Omental fat pad (tissue), 3 donors: ENCODE measurements at regions not wholly inside any gene's neighbourhood (a gene's known extent, or its start where the extent isn't known, plus 50 kb on each side); places are given as distances from the start of the nearest gene placed in this dataset.

Experiments
- ATAC-seq: fragments of 150-250 bp; one replicate; pipeline ENCODE4 v1.9.1; 2016; ENCODE audit warnings: mild to moderate bottlenecking, moderate library complexity; ENCODE audit not compliant: low FRiP score
- DNase-seq: peaks from one replicate; pipeline ENCODE4 v3.0.0-alpha.2; 2019; ENCODE audit warnings: low spot score
- CTCF ChIP-seq, 3 donors: fragments of 450-650 bp; IDR thresholded peaks; one replicate each; pipeline ENCODE4 v1.5.1; 2016 to 2017; ENCODE audit warnings: antibody characterized with exemption in 3 of 3, mild to moderate bottlenecking in 3 of 3, moderate library complexity in 2 of 3

GRCh38 chrX:69357317-69357716 is 146.8 kb upstream of the NALF2 start:
- DNase-seq (no peak), ATAC-seq (no peak)
- TF ChIP-seq CTCF (IDR thresholded peaks at IDR 0.05), result no peak

- ATAC-seq, result no peak
- DNase-seq, result no peak
- TF ChIP-seq CTCF (IDR thresholded peaks at IDR 0.05), result no peak
Measured at GRCh38 chrX:69324851-69325250, 159.6 kb upstream of the PJA1 start.

- ATAC-seq, result no peak
- no peak for TF ChIP-seq CTCF (IDR thresholded peaks at IDR 0.05)
- DNase-seq, result no peak
Measured at GRCh38 chrX:69323786-69324720, 158.8 kb upstream of the PJA1 start.

- no peak for ATAC-seq
- TF ChIP-seq CTCF (IDR thresholded peaks at IDR 0.05), result no peak
- DNase-seq, result no peak
Measured at GRCh38 chrX:69321789-69322188, 156.5 kb upstream of the PJA1 start.

GRCh38 chrX:69321006-69321655 is 155.9 kb upstream of the PJA1 start:
- no peak for TF ChIP-seq CTCF (IDR thresholded peaks at IDR 0.05)
- DNase-seq (no peak), ATAC-seq (no peak)

GRCh38 chrX:69320116-69320515 is 154.9 kb upstream of the PJA1 start:
- no peak for ATAC-seq
- no peak for TF ChIP-seq CTCF (IDR thresholded peaks at IDR 0.05)
- no peak for DNase-seq
